Stimulated activated CD4-positive, alpha-beta T cell treated with anti-CD3 and anti-CD28 coated beads, Interleukin-4, amount 100 ng/mL, for 48 hours (primary cell): ENCODE measurements at regions not wholly inside any gene's neighbourhood (a gene's known extent, or its start where the extent isn't known, plus 50 kb on each side); places are given as distances from the start of the nearest gene placed in this dataset.
"Not testable (repeated sequence)": the region's sequence is repeated elsewhere in the genome, so short reads cannot be mapped to it uniquely, and the experiment has no call there.

Experiments used
- DNase-seq, 2 donors: peaks; one replicate each; pipeline ENCODE4 v3.0.0-alpha.2; 2020; ENCODE audit warnings: low read depth in 2 of 2

DNA sequence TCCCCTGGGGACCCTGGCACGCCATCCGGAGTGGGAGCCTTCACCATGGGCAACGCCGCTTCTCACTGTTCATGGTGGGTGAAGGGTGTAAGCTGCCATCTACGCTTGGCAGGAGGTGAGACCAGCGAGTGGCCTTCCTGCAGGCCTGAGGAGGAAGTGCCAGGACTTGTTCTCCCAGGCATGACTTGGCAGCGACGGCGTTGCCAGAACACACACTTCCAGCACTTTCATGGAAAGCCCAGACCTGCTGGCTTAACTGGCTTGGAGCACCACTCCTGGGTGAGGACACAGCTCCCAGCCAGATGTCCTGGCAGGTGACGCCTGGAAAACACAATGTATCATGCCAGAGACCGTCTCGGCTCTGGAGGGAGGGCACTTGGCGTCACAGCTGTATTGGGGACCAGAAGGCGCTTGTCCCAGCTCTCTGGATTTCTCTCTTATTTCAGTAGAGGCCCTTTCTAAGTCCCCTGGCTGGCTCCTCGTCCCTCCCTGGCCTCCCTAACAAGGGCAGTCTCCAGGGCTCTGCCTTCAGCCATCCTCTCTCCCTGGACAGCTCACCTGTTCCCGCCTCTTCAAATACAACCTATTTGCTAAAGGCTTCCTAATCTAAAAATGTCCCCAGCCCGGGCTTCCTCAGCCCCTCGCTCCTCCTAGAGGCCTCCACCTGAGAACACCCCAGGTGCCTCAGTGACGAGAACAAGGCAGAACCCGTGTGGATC lies 188.3 kb downstream of the OLFM1 start:
- no peak for DNase-seq

DNA sequence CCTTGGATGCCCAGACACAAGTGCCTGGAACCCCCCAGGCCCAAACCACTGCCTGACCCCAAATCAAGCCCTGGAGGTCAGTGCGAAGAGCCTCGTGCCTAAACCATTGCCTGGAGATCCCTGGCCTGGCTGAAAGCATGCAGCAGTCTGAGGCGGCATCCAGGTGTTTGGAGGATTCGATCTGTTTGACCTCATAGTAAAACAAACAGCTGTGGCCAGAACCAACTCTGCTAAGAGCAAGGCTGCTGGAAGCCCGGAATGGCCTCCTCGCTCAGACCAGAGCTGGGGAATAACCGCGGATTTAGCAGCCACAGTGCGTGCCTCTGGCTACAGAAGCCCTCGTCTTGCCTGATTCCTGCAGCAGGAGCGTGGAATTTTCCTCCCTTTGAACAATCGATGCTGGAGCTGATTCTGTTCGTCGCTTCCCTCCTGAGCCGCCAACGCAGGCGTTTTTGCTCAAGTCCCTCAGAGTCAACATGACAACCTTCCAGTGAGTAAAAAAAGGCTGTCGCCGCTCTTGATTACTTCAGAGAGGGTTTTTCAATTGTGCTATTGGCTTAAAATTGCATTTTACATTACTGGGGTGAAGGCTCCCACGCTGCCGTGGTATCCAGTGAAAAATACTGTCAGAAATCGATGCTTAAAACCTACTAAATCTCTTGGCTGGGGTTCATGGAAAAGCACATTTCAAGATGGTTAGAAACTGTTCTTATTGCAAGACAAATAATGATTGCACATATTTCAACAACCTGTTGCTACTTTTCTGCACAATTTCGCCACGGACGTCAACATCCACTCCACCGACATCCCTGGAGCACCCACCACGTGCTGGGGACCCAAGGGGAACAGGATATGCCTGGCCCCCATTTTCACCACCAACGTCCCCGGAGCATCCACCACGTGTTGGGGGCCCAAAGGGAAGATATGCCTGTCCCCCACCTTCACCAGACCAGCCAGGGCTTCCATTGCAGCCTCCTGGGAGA lies 190.0 kb downstream of the OLFM1 start:
- DNase-seq: no peak

DNA sequence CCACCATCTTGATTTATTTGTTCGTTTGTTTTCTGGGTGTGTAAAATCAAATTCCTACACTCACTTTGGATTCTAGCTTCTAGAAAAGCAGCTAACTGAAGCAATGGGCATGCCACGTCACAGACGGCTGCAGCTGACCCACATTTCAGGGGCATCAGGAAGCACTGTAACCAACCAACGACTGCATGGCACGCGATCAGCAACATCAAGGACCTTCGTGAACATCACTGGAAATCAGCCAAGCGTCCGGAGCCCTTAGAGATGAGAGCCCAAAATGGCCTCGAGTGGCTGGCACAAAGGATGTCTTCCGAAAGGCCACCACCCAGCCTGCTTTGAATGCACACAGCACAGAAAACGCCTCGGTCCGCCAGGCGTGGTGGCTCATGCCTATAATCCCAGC lies 191.1 kb downstream of the OLFM1 start:
- no peak for DNase-seq

DNA sequence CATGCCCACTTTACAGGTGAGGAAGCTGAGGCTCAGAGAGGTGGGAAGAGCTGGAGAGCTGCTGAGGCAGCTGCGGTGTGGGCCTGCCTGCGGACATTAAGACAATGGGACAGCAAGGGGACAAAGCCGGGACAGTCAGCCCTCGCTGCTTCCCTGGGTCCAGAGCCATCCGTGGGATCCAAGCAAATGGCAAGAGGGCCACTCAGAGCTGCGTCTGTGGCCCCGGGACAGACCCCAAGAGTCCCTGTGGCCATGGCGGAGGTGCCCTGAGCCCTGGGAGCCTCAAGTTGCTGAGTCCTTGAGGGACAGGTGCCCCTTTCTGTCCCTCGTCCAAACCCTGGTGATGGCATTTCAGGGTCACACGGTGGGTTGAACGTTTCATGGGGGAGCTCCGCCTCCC lies 191.9 kb downstream of the OLFM1 start:
- DNase-seq: no peak

DNA sequence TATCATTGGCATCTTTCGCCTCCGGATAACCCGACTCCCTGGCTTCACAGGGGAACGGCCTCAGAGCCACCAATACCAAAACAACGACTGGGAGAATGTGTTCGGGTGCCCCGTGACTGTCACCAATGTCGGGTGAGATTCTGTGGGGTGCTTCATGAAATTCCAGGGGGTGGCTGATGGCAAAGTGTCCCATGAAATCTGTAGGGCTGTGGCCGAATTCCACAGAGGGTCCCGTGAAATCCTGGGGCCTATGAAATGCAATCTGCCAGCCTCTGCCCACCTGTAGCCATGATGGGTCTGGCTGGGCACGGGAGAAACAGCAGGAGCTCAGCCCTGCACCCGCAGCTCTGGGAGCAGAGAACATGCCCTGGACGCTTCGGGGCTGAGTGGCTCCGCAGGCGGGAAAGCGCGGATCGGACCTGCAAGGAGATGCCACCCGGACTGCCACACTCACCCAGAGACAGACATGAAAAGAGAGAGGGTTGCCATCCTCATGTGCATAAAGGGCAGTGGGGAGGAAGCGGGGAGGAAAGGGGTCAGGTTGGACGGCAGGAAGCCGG lies 192.4 kb downstream of the OLFM1 start:
- DNase-seq: no peak

DNA sequence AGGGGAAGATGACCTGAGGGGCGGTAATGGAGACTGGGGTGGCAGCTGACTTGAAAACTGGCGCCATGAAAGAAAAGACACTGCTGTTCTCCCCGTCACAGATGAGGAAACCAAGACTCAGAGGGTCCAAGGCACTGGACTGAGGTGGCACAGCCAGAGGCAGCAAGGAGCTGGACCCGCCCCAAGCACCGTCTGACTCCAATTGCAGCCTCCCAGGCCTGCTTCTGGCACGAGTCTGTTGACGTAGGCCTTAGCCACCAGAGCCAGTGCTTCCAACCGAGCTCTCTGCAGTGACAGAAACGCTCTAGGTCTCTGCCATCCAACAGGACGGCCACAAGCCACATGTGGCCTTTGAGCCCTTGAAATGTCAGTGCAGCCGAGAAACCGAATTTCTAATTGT lies 193.2 kb downstream of the OLFM1 start:
- DNase-seq: no peak

DNA sequence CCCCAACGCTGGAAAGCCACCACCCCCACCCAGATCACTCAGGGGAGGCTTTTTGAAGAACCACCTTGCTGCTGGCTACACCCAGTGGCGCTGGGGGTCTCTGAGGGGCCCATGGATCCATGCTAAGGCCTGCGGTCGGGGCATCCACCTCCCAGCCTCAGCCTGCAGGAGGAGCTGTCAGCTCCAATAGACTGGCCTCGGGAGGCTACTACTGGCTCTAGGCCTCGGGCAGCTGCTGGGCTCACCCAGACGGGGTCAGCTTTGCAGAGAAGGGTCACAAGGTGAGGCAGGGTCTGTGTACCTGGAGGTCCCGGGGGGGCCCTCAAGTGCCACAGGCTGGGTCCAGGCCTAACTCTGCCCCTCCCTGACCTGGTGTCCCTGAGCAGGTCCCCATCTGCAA lies 193.7 kb downstream of the OLFM1 start:
- no peak for DNase-seq

DNA sequence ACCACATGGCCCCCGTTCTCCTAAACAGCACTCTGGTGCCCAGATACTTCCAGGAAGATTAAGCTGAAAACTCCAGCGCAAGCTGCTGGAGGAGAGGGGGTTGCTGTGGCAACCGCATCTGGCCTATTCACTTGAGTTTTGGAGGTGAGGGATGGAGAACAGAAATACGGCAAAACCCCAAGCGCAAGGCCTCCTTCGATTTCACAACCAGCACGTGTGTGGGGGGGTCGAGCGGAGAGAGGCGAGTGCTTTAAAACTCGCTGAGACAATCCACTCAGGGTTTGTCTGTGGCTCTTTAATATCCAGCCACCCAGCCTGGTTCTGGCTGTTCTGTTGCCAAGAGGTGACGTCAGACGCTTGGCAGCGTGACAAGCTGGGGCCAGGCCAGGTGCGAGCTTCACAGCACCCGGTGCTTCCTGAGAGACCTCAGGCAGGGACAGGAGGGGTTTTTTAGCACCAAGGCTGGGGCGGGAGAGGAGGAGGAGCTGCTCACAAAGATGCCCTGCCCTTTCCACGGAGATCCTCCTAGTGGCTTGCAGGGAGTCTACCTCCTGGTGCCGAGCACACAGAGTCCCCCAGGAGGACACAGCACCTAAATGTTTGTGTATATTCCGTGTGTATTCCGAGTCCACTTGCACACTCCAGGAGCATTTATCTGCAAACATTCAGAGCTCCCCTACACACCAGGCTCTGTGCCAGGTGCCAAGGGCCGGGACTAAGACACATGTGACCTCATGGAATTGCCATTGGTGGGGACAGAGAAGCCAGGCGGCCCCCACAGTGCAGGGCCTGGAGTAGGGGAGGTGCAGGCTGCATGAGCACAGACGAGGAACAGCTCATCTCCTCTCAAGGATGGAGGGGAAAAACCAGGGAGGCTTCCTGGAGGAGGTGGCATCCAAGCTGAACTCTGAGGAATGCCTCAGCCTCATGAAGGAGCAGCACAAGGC lies 194.6 kb downstream of the OLFM1 start:
- DNase-seq: peak in 1 of 2 donors; percentile 5

DNA sequence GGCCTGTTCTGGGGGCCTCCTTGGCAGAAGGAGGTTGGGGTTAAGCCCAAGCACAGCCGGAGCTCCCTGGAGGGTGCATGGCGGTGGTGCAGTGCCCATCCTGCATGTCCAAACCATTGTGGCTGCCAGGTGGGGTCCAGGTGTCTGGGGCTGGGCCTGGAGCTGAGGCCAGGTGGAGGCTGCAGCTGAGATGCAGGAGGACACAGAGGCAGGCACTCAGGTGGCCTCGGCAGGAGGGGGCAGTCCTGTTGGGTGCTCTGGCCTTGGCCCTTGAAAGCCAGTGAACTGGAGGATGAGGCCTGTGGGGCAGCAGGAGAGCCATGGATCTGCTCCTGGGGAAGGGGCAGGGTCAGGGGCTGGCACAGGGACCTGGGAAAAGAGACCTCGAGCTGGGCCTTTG lies 195.3 kb downstream of the OLFM1 start:
- DNase-seq: no peak

DNA sequence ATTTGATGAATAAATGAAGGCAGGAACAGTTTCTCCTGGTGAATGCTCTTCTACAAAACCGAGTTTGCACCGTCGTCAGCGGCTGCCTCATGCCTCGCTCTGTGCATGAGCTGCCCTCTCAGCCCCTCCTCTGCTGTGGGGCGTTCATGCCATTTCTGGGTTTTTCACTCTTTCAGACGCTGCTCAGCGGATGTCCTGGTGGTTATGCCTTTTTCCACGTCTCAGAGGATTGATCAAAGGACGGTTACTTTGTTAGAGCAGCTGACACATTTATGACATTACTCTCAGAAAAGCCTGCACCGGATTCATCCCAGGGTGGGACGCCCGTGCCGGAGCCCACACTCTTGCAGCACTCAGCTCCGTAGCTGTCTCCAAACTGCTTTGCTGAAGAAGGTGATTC lies 195.9 kb upstream of the PPP1R26 start:
- DNase-seq: no peak

DNA sequence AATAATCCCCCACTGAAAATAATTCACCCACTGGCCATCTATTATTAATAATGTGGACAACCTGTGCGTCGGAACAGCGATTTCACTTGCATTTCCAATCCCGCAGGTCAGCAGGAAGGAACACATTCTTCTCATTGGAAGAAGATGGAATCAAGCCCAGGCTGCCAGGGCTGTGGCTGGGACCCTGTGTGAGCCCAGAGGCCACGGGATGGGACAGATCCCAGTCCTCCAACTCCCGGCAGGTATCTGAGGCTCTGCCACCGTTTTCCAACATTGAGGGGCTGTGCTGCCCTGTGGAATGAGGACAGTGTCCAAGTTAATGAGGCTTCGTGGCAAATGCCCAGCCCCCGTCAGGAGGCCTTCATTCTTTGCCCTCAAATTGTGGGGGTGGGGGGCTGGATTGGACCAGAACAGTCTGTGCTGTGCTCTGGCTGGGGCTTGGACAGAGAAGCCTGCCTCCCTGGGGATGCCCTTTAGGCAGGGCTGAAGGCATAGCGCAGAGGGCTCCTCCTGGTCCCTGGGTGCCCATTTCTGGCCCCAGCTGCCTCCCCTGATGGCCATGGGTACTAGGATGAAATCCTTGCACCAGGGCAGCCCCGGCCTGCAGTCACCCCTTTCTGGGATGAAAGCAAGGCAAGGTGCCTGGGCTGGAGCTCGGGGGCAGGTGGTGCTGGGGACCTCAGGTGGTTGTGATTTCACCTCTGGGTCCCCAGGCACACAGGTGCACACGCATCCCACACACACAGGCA lies 195.0 kb upstream of the PPP1R26 start:
- DNase-seq: no peak

DNA sequence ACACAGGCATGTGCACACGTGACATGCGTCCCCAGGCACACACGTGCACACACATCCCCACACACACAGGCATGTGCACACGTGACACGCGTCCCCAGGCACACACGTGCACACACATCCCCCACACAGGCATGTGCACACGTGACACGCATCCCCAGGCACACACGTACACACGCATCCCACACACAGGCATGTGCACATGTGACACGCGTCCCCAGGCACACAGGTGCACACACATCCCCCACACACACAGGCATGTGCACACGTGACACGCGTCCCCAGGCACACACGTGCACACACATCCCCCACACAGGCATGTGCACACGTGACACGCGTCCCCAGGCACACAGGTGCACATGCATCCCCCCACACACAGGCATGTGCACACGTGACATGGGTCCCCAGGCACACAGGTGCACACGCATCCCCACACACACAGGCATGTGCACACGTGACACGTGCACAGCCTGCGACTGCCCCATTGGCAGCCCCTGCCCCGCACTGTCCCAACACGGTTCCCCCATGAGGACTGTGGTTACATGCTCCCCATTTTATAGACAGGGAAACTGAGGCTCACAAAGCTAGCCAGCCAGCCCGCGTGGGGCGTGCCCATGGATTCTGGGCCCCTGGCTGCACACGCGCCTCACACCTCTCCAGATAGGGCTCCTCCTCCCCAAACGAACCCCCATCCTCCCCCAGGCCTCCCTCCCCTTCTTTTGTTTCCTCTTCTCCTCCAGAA lies 193.2 kb upstream of the PPP1R26 start:
- not testable (repeated sequence) for DNase-seq

DNA sequence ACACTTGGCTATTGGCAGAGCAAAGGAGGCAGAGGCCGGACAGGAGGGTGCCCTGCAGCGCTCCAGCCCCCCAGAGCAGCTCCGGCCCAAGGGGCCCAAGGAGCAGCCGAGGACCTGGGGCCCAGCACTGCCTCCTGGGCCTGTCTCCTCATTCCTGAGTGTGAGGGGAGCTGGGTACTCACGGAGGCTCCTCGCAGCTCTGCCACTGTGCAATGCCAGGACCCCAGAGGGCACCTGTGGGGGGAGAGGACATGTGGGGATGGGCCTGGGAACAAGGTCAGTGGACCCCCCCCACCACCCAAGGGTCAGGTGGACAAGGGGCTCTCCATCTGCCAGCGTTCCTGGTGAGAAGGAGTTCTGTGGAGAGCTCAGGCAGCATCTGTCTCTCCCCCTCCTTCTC lies 192.6 kb upstream of the PPP1R26 start:
- DNase-seq: no peak

DNA sequence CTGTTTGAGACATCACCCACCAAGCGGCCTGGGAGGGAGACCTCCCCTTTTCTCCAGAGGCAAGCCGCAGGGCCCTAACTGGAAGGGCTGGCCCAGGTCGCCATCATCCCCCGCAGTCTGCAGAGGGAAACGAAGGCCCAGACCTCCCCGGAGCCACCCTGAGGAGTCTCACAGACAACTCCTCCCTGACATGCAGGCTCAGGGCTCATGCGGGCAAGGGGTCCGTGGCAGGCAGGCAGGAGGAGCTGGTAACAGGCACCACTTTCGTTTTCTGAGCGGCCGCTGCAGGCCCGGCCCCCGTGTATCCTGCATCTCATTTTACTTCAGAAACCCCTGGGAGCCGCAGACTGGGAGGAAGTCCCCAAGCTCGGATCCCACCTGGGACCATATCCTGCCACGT lies 192.0 kb upstream of the PPP1R26 start:
- DNase-seq: no peak

DNA sequence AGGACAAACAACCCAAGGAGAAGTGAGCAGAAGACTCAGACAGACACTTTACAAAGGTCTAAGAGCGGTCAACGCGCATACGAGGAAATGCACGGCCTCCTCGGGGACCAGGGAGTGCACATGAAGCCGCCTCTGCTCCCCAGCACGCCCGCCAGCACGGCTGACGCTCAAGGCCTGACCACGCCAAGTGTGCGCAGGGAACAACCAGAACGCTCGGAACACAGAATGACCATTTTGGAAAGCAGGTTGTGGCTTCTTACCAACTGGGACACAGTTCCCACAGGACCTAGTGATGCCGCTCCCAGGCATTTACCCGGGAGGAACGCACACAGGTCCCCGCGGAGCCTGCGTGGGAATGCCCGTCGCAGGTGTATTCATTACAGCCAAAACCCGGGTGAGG lies 191.5 kb upstream of the PPP1R26 start:
- DNase-seq: no peak

DNA sequence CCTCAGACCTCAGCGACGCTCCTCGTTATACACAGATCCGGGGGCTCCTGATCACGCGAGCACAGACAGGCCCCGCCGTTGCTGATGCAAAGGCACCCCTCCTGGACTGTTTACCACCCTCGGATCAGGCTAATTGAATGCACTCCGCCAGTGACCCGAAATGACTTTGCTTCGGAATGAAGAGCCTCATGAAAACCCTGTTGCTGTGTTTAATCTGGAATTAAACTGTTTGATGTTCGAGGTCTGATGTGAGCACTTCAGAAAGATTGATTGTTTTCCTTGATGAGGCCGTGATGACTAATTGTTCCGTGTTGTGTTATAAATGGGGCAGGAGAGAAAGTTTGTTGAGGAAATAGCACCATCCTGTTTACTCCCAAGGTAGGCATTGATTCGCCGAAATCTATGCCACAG lies 190.5 kb upstream of the PPP1R26 start:
- no peak for DNase-seq

DNA sequence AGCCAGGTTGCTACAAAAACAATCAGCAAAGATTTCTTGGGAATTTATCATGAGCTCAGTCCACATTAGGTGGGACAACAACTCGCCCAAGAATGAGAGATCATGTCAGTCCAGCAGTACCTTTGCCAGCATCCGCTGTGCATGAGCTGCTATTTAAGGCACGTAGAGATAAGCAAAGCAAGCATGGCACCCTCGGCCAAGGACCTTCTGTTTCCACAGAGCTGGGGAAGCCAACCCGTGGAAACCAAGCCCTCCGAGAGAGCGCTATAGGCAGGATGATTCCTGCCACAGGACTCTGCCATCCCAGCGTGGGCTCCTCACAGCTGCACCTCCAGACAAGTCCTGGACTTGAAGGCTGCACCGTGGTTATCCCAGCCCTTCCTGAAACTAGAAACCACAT lies 189.5 kb upstream of the PPP1R26 start:
- no peak for DNase-seq

DNA sequence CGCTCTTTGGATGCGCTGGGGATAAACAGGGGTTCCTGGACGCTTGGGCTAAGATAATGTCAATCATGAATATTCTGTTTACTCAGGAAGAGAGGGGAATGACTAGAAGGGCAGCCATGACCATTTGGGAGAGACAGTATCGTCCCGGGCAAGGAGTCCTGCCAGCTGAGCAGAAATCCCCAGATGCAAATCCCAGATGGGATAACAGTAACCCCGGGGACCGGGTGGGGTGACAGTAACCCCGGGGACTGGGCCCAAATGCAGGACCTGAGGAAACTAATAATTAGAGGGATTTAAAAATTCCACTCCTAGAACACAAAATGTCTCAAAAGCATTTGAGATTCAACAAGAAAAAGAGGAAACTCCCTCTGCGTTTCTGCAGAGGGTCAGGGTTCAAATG lies 189.0 kb upstream of the PPP1R26 start:
- no peak for DNase-seq

DNA sequence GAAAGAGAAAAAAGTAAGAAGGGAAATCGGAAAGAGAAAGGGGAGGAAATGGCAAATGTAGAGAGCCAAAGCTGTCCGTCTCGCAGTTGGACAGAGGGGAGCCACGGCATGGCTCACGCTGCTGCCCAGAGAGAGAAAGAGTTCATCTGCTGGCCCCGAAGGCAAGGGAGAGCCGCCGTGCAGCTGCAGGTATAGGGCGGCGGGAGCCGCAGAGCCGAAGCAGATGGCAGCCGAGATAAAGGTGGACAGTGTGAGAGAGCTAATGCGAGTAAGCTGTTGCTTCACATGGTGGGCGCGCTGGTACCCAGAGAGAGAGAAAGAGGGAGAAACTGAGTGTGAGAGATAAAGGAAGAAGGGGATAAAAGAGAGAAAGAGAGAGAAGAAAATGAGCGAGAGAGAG lies 188.4 kb upstream of the PPP1R26 start:
- no peak for DNase-seq

DNA sequence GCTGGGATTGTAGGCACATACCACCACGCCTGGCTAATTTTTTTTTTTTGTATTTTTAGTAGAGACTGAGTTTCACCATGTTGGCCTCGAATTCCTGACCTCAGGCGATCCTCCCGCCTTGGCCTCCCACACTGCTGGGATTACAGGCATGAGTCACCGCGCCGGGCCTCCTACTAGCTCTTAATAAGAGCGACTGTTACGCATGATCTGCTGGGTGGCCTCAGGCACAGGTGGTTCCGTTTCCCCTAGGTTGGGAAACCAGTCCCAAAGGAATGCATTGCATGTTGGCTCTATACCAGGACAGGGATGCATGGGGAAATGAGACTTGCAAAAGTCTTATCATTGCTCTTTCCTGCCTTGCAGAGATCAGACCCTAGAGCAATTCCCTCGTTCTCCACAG lies 184.7 kb upstream of the PPP1R26 start:
- no peak for DNase-seq
